GM06990 (cell line): ENCODE measurements at regions not wholly inside any gene's neighbourhood (a gene's known extent, or its start where the extent isn't known, plus 50 kb on each side); places are given as distances from the start of the nearest gene placed in this dataset.

ENCODE experiments used
- DNase-seq: peaks from one replicate; pipeline ENCODE4 v3.0.0-alpha.2; 2011; ENCODE audit not compliant: insufficient read length; ENCODE audit errors: extremely low read depth
- H3K27me3 ChIP-seq: replicated peaks from 2 replicates; pipeline ENCODE4 v1.6.0; 2011; ENCODE audit warnings: low read length; ENCODE audit not compliant: control insufficient read depth, insufficient read depth
- H3K36me3 ChIP-seq: 2 replicates; pipeline ENCODE4 v1.5.1; 2011; ENCODE audit warnings: low read length; ENCODE audit not compliant: control insufficient read depth, insufficient read depth
- H3K4me3 ChIP-seq: replicated peaks from 2 replicates; pipeline ENCODE4 v1.5.1; 2011; ENCODE audit warnings: low read depth, mild to moderate bottlenecking, control low read depth, low read length
- TF ChIP-seq, protein P1 (sequence below): IDR thresholded peaks from 2 replicates; pipeline ENCODE4 v1.5.1; 2011; ENCODE audit warnings: low read length, control low read depth, mild to moderate bottlenecking, inconsistent platforms; ENCODE audit not compliant: insufficient read depth, poor library complexity, severe bottlenecking

DNA sequence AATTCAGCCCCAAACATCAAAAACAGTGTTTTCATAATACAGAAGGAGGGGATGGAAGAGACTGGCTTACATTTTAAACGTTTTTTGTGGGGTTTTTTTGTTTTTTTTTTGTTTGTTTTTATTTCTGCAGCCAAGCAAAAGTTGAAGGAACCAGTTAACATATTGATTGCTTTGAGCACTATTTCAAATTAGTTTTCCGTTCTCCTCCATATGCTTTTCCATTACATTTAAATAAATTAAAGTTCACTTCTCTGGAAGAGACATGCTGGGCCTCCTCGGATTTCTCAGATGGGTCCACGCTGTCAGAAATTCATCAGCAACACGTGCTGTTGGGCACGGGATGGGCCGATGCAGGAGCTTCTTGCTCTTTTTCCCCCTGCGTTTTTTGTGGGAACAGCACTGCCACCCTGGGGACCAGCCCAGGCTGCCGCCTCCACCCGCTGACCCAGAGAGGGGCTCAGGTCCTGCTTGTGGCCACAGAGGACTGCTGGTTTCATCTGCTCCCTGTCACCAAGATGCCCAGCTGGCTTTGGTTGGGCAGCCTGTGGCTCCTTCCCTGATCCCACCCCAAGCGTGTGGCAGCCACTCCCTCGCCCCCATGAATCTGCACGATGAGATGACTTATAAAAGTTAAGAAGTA lies 67.7 kb upstream of the CHST15 start:
- no peak overlapping the region for H3K4me3 ChIP-seq
- no peaks in the 10 kb centered on the region for H3K36me3 ChIP-seq
- DNase-seq, result no peak
- TF ChIP-seq, protein P1, sequence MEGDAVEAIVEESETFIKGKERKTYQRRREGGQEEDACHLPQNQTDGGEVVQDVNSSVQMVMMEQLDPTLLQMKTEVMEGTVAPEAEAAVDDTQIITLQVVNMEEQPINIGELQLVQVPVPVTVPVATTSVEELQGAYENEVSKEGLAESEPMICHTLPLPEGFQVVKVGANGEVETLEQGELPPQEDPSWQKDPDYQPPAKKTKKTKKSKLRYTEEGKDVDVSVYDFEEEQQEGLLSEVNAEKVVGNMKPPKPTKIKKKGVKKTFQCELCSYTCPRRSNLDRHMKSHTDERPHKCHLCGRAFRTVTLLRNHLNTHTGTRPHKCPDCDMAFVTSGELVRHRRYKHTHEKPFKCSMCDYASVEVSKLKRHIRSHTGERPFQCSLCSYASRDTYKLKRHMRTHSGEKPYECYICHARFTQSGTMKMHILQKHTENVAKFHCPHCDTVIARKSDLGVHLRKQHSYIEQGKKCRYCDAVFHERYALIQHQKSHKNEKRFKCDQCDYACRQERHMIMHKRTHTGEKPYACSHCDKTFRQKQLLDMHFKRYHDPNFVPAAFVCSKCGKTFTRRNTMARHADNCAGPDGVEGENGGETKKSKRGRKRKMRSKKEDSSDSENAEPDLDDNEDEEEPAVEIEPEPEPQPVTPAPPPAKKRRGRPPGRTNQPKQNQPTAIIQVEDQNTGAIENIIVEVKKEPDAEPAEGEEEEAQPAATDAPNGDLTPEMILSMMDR, result no peak
- H3K27me3 ChIP-seq, result peaks cover 1% of the 10 kb centered on the region

DNA sequence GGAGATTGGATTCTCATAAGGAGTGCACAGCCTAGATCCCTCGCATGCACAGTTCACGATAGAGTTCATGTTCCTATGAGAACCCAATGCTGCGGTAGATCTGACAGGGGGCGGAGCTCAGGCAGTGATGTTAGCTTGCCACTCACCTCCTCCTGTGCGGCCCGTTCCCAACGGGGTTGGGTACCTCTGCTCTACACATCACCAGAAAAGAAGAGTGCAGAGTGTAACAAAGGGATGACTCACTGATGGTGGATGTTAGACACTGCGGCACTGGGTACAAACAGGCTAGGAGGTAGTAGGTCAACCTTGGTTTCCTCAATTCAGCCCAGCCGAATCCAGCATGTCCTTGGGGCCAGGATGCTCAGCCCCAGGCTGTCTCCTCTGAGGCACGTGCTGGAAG lies 66.8 kb upstream of the CHST15 start:
- Histone ChIP-seq H3K27me3 (peaks cover 1% of the 10 kb centered on the region), H3K4me3 (no peak overlapping the region), H3K36me3 (no peaks in the 10 kb centered on the region)
- DNase-seq, result no peak
- TF ChIP-seq, protein P1, result no peak

DNA sequence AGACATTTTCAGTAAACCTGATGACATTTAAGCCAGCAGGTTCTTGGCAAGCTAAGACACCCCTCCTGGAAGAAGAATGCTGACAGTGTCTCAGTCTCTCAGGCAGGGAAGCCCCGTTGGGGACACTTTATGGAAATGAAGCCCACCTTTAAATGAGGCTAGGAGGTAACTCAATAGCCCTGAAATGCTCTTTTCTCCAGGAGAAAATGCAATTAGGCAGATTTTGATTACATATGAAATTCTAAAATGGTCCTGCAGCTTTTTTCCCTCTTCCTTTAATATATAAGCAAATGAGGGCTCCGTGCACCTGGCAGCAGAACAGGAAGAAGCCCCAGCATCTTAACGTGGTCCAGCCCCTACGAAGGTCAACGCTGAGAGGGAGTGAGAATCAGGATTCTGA lies 65.8 kb upstream of the CHST15 start:
- Histone ChIP-seq H3K4me3 (no peak overlapping the region), H3K27me3 (peaks cover 1% of the 10 kb centered on the region), H3K36me3 (no peaks in the 10 kb centered on the region)
- no peak for DNase-seq
- TF ChIP-seq, protein P1, result no peak

DNA sequence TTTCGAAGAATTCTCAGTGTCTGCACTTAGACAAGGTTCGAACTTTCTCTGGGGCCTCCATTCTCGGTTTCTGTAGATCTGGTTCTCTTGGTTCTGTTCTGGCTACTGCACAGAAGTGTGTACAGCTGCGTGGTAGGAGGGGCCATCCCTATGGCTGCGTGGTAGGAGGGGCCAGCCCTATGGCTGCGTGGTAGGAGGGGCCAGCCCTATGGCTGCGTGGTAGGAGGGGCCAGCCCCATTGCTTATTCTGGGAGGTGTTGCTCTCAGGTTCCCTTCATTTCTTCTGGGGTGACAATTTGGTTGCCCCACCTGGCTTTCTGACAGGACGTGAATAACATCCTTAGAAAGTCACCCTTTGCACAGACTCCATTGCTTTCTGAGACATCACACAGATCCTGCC lies 65.2 kb upstream of the CHST15 start:
- TF ChIP-seq, protein P1, result no peak
- peaks cover 1% of the 10 kb centered on the region for H3K27me3 ChIP-seq
- no peaks in the 10 kb centered on the region for H3K36me3 ChIP-seq
- no peak for DNase-seq
- H3K4me3 ChIP-seq, result no peak overlapping the region

DNA sequence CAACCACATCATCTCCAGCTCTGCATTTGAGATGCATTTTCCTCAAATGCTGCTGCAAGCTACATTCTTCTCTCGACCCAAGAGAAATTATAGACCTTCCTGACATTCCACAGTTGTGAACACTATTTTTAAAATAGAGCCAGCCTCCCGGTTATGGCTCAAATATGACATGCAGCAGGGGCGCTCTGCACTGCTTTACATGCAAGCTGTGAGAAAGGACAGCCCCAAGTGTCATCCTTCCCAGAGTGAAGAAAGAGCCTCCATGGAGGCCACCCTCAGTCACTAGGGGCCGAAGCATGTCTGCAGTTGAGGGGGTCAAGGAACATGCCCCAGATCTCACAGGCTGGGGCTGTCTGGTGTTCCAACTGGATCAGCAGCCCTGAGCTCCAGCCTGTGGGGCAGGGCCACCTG lies 63.9 kb upstream of the CHST15 start:
- TF ChIP-seq, protein P1, result no peak
- Histone ChIP-seq H3K27me3 (peaks cover under 1% of the 10 kb centered on the region), H3K36me3 (no peaks in the 10 kb centered on the region), H3K4me3 (no peak overlapping the region)
- DNase-seq, result no peak
